IPS-18c (cell line): ENCODE measurements at regions not wholly inside any gene's neighbourhood (a gene's known extent, or its start where the extent isn't known, plus 50 kb on each side); places are given as distances from the start of the nearest gene placed in this dataset.
"Not testable (repeated sequence)": the region's sequence is repeated elsewhere in the genome, so short reads cannot be mapped to it uniquely, and the experiment has no call there.

Source experiments
- H3K4me3 ChIP-seq: 2 replicates; pipeline ENCODE4 v1.7.0; 2013; ENCODE audit warnings: low read depth, mild to moderate bottlenecking, low read length, moderate library complexity; ENCODE audit not compliant: insufficient read depth
- H3K9me3 ChIP-seq: one replicate; pipeline ENCODE4 v1.6.1; 2013; ENCODE audit warnings: mild to moderate bottlenecking, low read length, moderate library complexity; ENCODE audit not compliant: control insufficient read depth, insufficient read depth

- Histone ChIP-seq H3K9me3 (peaks cover 5% of the 10 kb centered on the region), H3K4me3 (no peak overlapping the region)
Measured at GRCh38 chrX:6990552-6991193, 156.8 kb upstream of the STS start.

- no peak overlapping the region for H3K4me3 ChIP-seq
- peaks cover 5% of the 10 kb centered on the region for H3K9me3 ChIP-seq
Measured at GRCh38 chrX:6989858-6990257, 157.7 kb upstream of the STS start.

GRCh38 chrX:6988694-6989093, 158.8 kb upstream of the STS start:
- H3K4me3 ChIP-seq, H3K9me3 ChIP-seq: not testable (repeated sequence)

GRCh38 chrX:6986915-6987314, 160.6 kb upstream of the STS start:
- H3K9me3 ChIP-seq: no peaks in the 10 kb centered on the region
- H3K4me3 ChIP-seq: no peak overlapping the region

GRCh38 chrX:6985537-6985936, 162.0 kb upstream of the STS start:
- Histone ChIP-seq H3K4me3 (no peak overlapping the region), H3K9me3 (no peaks in the 10 kb centered on the region)

- H3K4me3 ChIP-seq: no peak overlapping the region
- H3K9me3 ChIP-seq: no peaks in the 10 kb centered on the region
Measured at GRCh38 chrX:6983207-6983955, 164.1 kb upstream of the STS start.

- no peaks in the 10 kb centered on the region for H3K9me3 ChIP-seq
- no peak overlapping the region for H3K4me3 ChIP-seq
Measured at GRCh38 chrX:6981718-6982406, 165.7 kb upstream of the STS start.

- H3K9me3 ChIP-seq: no peaks in the 10 kb centered on the region
- no peak overlapping the region for H3K4me3 ChIP-seq
Measured at GRCh38 chrX:6980981-6981380, 166.5 kb upstream of the STS start.

GRCh38 chrX:6968231-6968630, 179.3 kb upstream of the STS start:
- no peak overlapping the region for H3K4me3 ChIP-seq
- H3K9me3 ChIP-seq: peaks cover 2% of the 10 kb centered on the region

- no peak overlapping the region for H3K4me3 ChIP-seq
- H3K9me3 ChIP-seq: peaks cover 2% of the 10 kb centered on the region
Measured at GRCh38 chrX:6965729-6966128, 181.8 kb upstream of the STS start.

GRCh38 chrX:6962006-6962355, 185.5 kb upstream of the STS start:
- H3K4me3 ChIP-seq: no peak overlapping the region
- H3K9me3 ChIP-seq: peaks cover 2% of the 10 kb centered on the region

- no peak overlapping the region for H3K4me3 ChIP-seq
- H3K9me3 ChIP-seq: peaks cover 5% of the 10 kb centered on the region
Measured at GRCh38 chrX:6961286-6962005, 186.1 kb upstream of the STS start.

GRCh38 chrX:6959006-6959405, 188.5 kb upstream of the STS start:
- H3K4me3 ChIP-seq: no peak overlapping the region
- H3K9me3 ChIP-seq: peaks cover 5% of the 10 kb centered on the region

GRCh38 chrX:6954836-6955235, 192.7 kb upstream of the STS start:
- peaks cover 7% of the 10 kb centered on the region for H3K9me3 ChIP-seq
- no peak overlapping the region for H3K4me3 ChIP-seq

- Histone ChIP-seq H3K4me3 (no peak overlapping the region), H3K9me3 (peaks cover 9% of the 10 kb centered on the region)
Measured at GRCh38 chrX:6946168-6946567, 201.3 kb upstream of the STS start.

- H3K9me3 ChIP-seq: peaks cover 4% of the 10 kb centered on the region
- H3K4me3 ChIP-seq: no peak overlapping the region
Measured at GRCh38 chrX:6941041-6941440, 206.5 kb upstream of the STS start.

- H3K4me3 ChIP-seq, H3K9me3 ChIP-seq: not testable (repeated sequence)
Measured at GRCh38 chrX:6932942-6933341, 214.6 kb upstream of the STS start.
